Astrocyte (in vitro differentiated cells and primary cell): ENCODE measurements at regions not wholly inside any gene's neighbourhood (a gene's known extent, or its start where the extent isn't known, plus 50 kb on each side); places are given as distances from the start of the nearest gene placed in this dataset.

ENCODE experiments used
- CTCF ChIP-seq: IDR thresholded peaks from 2 replicates; pipeline ENCODE4 v1.5.1; 2011; ENCODE audit warnings: low read depth, mild to moderate bottlenecking, inconsistent platforms, low read length, moderate library complexity; ENCODE audit not compliant: insufficient read depth
- EZH2 ChIP-seq: IDR thresholded peaks from 2 replicates; pipeline ENCODE4 v1.6.1; 2012; ENCODE audit warnings: mild to moderate bottlenecking, low read length, inconsistent platforms; ENCODE audit not compliant: insufficient read depth

GRCh38 chr6:81242624-81243023 lies 509.9 kb downstream of the TENT5A start:
- TF ChIP-seq CTCF (no peak), EZH2 (no peak)
